Adrenal gland (tissue), 5 donors: ENCODE measurements at regions not wholly inside any gene's neighbourhood (a gene's known extent, or its start where the extent isn't known, plus 50 kb on each side); places are given as distances from the start of the nearest gene placed in this dataset.

Source experiments
- POLR2A ChIP-seq, 2 donors: fragments of 450-650 bp; IDR thresholded peaks; one replicate each; pipeline ENCODE4 v1.6.1; 2017; ENCODE audit warnings: antibody characterized with exemption in 2 of 2, mild to moderate bottlenecking in 2 of 2, moderate library complexity in 1 of 2
- TF ChIP-seq, protein P1 (sequence below), 6 experiments: fragments of 450-650 bp in 4 of 6; fragments of 200-600 bp in 2 of 6; sonication (generic) in 1 of 6; IDR thresholded peaks; 1 replicate in 5 of 6; 2 replicates in 1 of 6; pipeline versions ENCODE4 v1.5.1 to v1.8.0; 2016 to 2021; ENCODE audit warnings: antibody characterized with exemption in 6 of 6, mild to moderate bottlenecking in 2 of 6, moderate library complexity in 1 of 6
- donor health status: DM: no; HTN: no; CAD: no.

- TF ChIP-seq, protein P1, sequence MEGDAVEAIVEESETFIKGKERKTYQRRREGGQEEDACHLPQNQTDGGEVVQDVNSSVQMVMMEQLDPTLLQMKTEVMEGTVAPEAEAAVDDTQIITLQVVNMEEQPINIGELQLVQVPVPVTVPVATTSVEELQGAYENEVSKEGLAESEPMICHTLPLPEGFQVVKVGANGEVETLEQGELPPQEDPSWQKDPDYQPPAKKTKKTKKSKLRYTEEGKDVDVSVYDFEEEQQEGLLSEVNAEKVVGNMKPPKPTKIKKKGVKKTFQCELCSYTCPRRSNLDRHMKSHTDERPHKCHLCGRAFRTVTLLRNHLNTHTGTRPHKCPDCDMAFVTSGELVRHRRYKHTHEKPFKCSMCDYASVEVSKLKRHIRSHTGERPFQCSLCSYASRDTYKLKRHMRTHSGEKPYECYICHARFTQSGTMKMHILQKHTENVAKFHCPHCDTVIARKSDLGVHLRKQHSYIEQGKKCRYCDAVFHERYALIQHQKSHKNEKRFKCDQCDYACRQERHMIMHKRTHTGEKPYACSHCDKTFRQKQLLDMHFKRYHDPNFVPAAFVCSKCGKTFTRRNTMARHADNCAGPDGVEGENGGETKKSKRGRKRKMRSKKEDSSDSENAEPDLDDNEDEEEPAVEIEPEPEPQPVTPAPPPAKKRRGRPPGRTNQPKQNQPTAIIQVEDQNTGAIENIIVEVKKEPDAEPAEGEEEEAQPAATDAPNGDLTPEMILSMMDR (IDR thresholded peaks at IDR 0.05): no peak
- TF ChIP-seq POLR2A (IDR thresholded peaks at IDR 0.05): no peak
Measured at GRCh38 chr10:59109826-59110225, 66.6 kb upstream of the PHYHIPL start.
